Neural cell (in vitro differentiated cells): ENCODE measurements at regions not wholly inside any gene's neighbourhood (a gene's known extent, or its start where the extent isn't known, plus 50 kb on each side); places are given as distances from the start of the nearest gene placed in this dataset.

Source experiments
- EZH2 ChIP-seq: fragments of 200-600, 300-800 bp; shearing (Covaris generic), sonication (generic); IDR thresholded peaks from 2 replicates; pipeline ENCODE4 v1.6.1; 2014; ENCODE audit warnings: antibody characterized with exemption, low read length, borderline replicate concordance, mild to moderate bottlenecking; ENCODE audit not compliant: insufficient read depth, poor library complexity, severe bottlenecking
- TF ChIP-seq, protein P1 (sequence below): fragments of 450-650 bp; IDR thresholded peaks from 2 replicates; pipeline ENCODE4 v1.5.1; 2014; ENCODE audit warnings: antibody characterized with exemption, mild to moderate bottlenecking, moderate library complexity; ENCODE audit not compliant: poor library complexity, severe bottlenecking

- TF ChIP-seq, protein P1, sequence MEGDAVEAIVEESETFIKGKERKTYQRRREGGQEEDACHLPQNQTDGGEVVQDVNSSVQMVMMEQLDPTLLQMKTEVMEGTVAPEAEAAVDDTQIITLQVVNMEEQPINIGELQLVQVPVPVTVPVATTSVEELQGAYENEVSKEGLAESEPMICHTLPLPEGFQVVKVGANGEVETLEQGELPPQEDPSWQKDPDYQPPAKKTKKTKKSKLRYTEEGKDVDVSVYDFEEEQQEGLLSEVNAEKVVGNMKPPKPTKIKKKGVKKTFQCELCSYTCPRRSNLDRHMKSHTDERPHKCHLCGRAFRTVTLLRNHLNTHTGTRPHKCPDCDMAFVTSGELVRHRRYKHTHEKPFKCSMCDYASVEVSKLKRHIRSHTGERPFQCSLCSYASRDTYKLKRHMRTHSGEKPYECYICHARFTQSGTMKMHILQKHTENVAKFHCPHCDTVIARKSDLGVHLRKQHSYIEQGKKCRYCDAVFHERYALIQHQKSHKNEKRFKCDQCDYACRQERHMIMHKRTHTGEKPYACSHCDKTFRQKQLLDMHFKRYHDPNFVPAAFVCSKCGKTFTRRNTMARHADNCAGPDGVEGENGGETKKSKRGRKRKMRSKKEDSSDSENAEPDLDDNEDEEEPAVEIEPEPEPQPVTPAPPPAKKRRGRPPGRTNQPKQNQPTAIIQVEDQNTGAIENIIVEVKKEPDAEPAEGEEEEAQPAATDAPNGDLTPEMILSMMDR = no peak
- no peak for TF ChIP-seq EZH2
Measured at GRCh38 chr3:174532216-174532615, 326.9 kb upstream of the NAALADL2 start.
